GM18951 (cell line): ENCODE measurements at regions not wholly inside any gene's neighbourhood (a gene's known extent, or its start where the extent isn't known, plus 50 kb on each side); places are given as distances from the start of the nearest gene placed in this dataset.

Experiments
- POLR2A ChIP-seq: IDR thresholded peaks from 4 replicates; pipeline ENCODE4 v1.6.1; 2011; ENCODE audit warnings: mild to moderate bottlenecking; ENCODE audit not compliant: insufficient read length, insufficient read depth; ENCODE audit errors: extremely low read depth
- in situ Hi-C: fragments of 300-500 bp; cut with MboI; formaldehyde crosslinking; loops from one replicate; pipeline ENCODE4 v1.12.0; 2022; ENCODE audit warnings: low sequenced_read_pairs, mixed read lengths, inconsistent platforms; ENCODE audit not compliant: unreplicated experiment

GRCh38 chr16:74030000-74030706, 266.5 kb upstream of the PSMD7 start:
- in situ Hi-C loops = no loop called here
- TF ChIP-seq POLR2A = no peak

GRCh38 chr16:74029115-74029792, 267.4 kb upstream of the PSMD7 start:
- in situ Hi-C loops = no loop called here
- TF ChIP-seq POLR2A = no peak

- no peak for TF ChIP-seq POLR2A
- in situ Hi-C loops = no loop called here
Observed at GRCh38 chr16:74026373-74027281, 270.0 kb upstream of the PSMD7 start.

- in situ Hi-C loops = no loop called here
- TF ChIP-seq POLR2A = no peak
Observed at GRCh38 chr16:74024953-74025352, 271.7 kb upstream of the PSMD7 start.

GRCh38 chr16:74020095-74020670, 276.4 kb upstream of the PSMD7 start:
- in situ Hi-C loops = no loop called here
- TF ChIP-seq POLR2A = no peak

GRCh38 chr16:74019612-74020011, 277.0 kb upstream of the PSMD7 start:
- no peak for TF ChIP-seq POLR2A
- in situ Hi-C loops = no loop called here

GRCh38 chr16:74015953-74016352, 280.7 kb upstream of the PSMD7 start:
- no peak for TF ChIP-seq POLR2A
- in situ Hi-C loops = no loop called here

- TF ChIP-seq POLR2A = no peak
- in situ Hi-C loops = no loop called here
Observed at GRCh38 chr16:73998707-73999106, 297.9 kb upstream of the PSMD7 start.

GRCh38 chr16:73997971-73998370, 298.6 kb upstream of the PSMD7 start:
- in situ Hi-C loops = no loop called here
- no peak for TF ChIP-seq POLR2A

- in situ Hi-C loops = no loop called here
- TF ChIP-seq POLR2A = no peak
Observed at GRCh38 chr16:73997340-73997711, 299.3 kb upstream of the PSMD7 start.

GRCh38 chr16:73996624-73997339, 299.8 kb upstream of the PSMD7 start:
- in situ Hi-C loops = no loop called here
- TF ChIP-seq POLR2A = no peak

- no peak for TF ChIP-seq POLR2A
- in situ Hi-C loops = no loop called here
Observed at GRCh38 chr16:73993878-73994277, 302.7 kb upstream of the PSMD7 start.
